ENCODE measurements at regions not wholly inside any gene's neighbourhood (a gene's known extent, or its start where the extent isn't known, plus 50 kb on each side); places are given as distances from the start of the nearest gene placed in this dataset.

- Histone ChIP-seq H3K4me1 (replicated peaks in 1 of 4; ENCODE audit: control insufficient read depth in 3 of 4, insufficient read depth in 4 of 4, low read length in 3 of 4) (no peaks in the 10 kb centered on the region), H3K27me3 (replicated peaks in 1 of 4; ENCODE audit: control insufficient read depth in 3 of 4, extremely low read depth in 1 of 4, insufficient read depth in 3 of 4, low read length in 3 of 4) (no peaks in the 10 kb centered on the region), H3K4ac (replicated peaks; ENCODE audit: insufficient read length, low read depth, low read length) (no peak overlapping the region), H2BK15ac (ENCODE audit: low read length) (no peak overlapping the region), H3K4me3 (ENCODE audit: extremely low read depth in 1 of 4, insufficient read depth in 2 of 4, low read depth in 3 of 4, low read length in 4 of 4) (no peak overlapping the region), H4K20me1 (replicated peaks in 1 of 2; ENCODE audit: control insufficient read depth in 1 of 2, insufficient read depth in 2 of 2, low read length in 2 of 2) (no peaks in the 10 kb centered on the region), H2AK5ac (ENCODE audit: low read depth, low read length) (no peak overlapping the region), H2AFZ (ENCODE audit: low read length) (no peak overlapping the region), H4K91ac (replicated peaks; ENCODE audit: insufficient read length, low read length) (no peak overlapping the region), H4K8ac (ENCODE audit: extremely low read depth, insufficient read depth, low read length) (no peak overlapping the region), H3K79me2 (ENCODE audit: control insufficient read depth in 1 of 2, insufficient read depth in 2 of 2, low read length in 2 of 2) (no peaks in the 10 kb centered on the region), H3K56ac (replicated peaks; ENCODE audit: insufficient read length, low read depth, low read length) (no peak overlapping the region), H2BK120ac (replicated peaks; ENCODE audit: low read depth, low read length) (no peak overlapping the region), H4K5ac (ENCODE audit: insufficient read length, low read depth, low read length) (no peak overlapping the region), H3K79me1 (ENCODE audit: low read depth, low read length) (no peaks in the 10 kb centered on the region), H2BK12ac (ENCODE audit: low read depth, low read length) (no peak overlapping the region), H3K18ac (ENCODE audit: extremely low read depth, low read length) (no peak overlapping the region), H3K9me3 (ENCODE audit: insufficient read depth in 2 of 2, low read depth in 1 of 2, low read length in 1 of 2) (no peaks in the 10 kb centered on the region), H3K4me2 (ENCODE audit: insufficient read depth in 1 of 2, low read depth in 2 of 2, low read length in 2 of 2) (no peak overlapping the region), H3K14ac (ENCODE audit: insufficient read length) (no peak overlapping the region), H2BK5ac (ENCODE audit: low read depth, low read length) (no peak overlapping the region), H3K9ac (replicated peaks in 1 of 4; ENCODE audit: extremely low read depth in 1 of 4, low read depth in 3 of 4, low read length in 3 of 4) (no peak overlapping the region), H3K27ac (ENCODE audit: low read depth, low read length) (no peak overlapping the region), H2BK20ac (ENCODE audit: low read length) (no peak overlapping the region), H3K23me2 (ENCODE audit: low read depth, low read length) (no peaks in the 10 kb centered on the region), H3K36me3 (ENCODE audit: control insufficient read depth in 2 of 4, insufficient read depth in 4 of 4, low read length in 3 of 4) (no peaks in the 10 kb centered on the region), H3K23ac (ENCODE audit: insufficient read length) (no peak overlapping the region)
- TF ChIP-seq CEBPB (IDR thresholded peaks at IDR 0.05; ENCODE audit: low read depth, low read length) (no peak), HDAC2 (IDR thresholded peaks at IDR 0.05; ENCODE audit: borderline replicate concordance in 1 of 2, low read depth in 2 of 2, low read length in 2 of 2) (no peak), JUND (IDR thresholded peaks at IDR 0.05; ENCODE audit: low read length) (no peak)
- no peak for DNase-seq (ENCODE audit: low read depth in 1 of 2, low spot score in 2 of 2)
- FAIRE-seq: no peak
- ChIA-PET CTCF (ENCODE audit: partially characterized antibody) (interaction anchor here (0.5 to 3.7 kb wide), 2 partner anchors 10 to 256 kb away, joined by 4 to 18 read pairs; no protein-coding TSS in a partner anchor), POLR2A (ENCODE audit: partially characterized antibody) (no interaction called here)
Measured at GRCh38 chr11:27847496-27847895, 147.2 kb upstream of the BDNF start.
